D341Med (cell line): ENCODE measurements at regions not wholly inside any gene's neighbourhood (a gene's known extent, or its start where the extent isn't known, plus 50 kb on each side); places are given as distances from the start of the nearest gene placed in this dataset.
"Not testable (repeated sequence)": the region's sequence is repeated elsewhere in the genome, so short reads cannot be mapped to it uniquely, and the experiment has no call there.

Source experiments
- DNase-seq: peaks from one replicate; pipeline ENCODE4 v3.0.0; 2012; ENCODE audit warnings: low spot score

GRCh38 chr15:56568466-56569167 lies 103.7 kb upstream of the MNS1 start:
- DNase-seq, result no peak

GRCh38 chr15:56557415-56557814 lies 92.5 kb upstream of the MNS1 start:
- no peak for DNase-seq

- DNase-seq, result no peak
Observed at GRCh38 chr15:56553486-56553885, 88.5 kb upstream of the MNS1 start.

- no peak for DNase-seq
Observed at GRCh38 chr15:56552659-56553058, 87.7 kb upstream of the MNS1 start.

- DNase-seq, result not testable (repeated sequence)
Observed at GRCh38 chr15:56540570-56540969, 75.6 kb upstream of the MNS1 start.

GRCh38 chr15:56540157-56540556 lies 75.2 kb upstream of the MNS1 start:
- not testable (repeated sequence) for DNase-seq

- DNase-seq, result no peak
Observed at GRCh38 chr15:56538901-56539545, 74.1 kb upstream of the MNS1 start.

- no peak for DNase-seq
Observed at GRCh38 chr15:56537881-56538280, 72.9 kb upstream of the MNS1 start.

GRCh38 chr15:56534728-56535127 lies 69.8 kb upstream of the MNS1 start:
- no peak for DNase-seq

GRCh38 chr15:56533731-56534403 lies 68.9 kb upstream of the MNS1 start:
- peak; percentile 28 for DNase-seq

GRCh38 chr15:56532721-56533460 lies 68.0 kb upstream of the MNS1 start:
- DNase-seq, result peak; percentile 61

- no peak for DNase-seq
Observed at GRCh38 chr15:56530157-56530556, 65.2 kb upstream of the MNS1 start.

GRCh38 chr15:56528136-56528535 lies 63.2 kb upstream of the MNS1 start:
- DNase-seq, result no peak

GRCh38 chr15:56524915-56525314 lies 60.0 kb upstream of the MNS1 start:
- no peak for DNase-seq

GRCh38 chr15:56523521-56523920 lies 58.6 kb upstream of the MNS1 start:
- DNase-seq, result no peak

GRCh38 chr15:56519000-56519399 lies 54.1 kb upstream of the MNS1 start:
- DNase-seq, result no peak
